SK-N-SH (cell line): ENCODE measurements at regions not wholly inside any gene's neighbourhood (a gene's known extent, or its start where the extent isn't known, plus 50 kb on each side); places are given as distances from the start of the nearest gene placed in this dataset.

ENCODE experiments used
- CTCF ChIA-PET: fragments of 300-600, 350-600 bp; formaldehyde crosslinking; extraction: SDS; loops from one replicate; lab custom pipeline; 2021; lab: Yijun Ruan, JAX
- POLR2A ChIA-PET: fragments of 350-600 bp; sonication (Branson Sonifier 250); formaldehyde crosslinking; extraction: SDS; loops from one replicate; lab custom pipeline; 2020; ENCODE audit warnings: antibody characterized with exemption, inconsistent platforms; lab: Yijun Ruan, JAX
- DNase-seq: peaks from one replicate; pipeline ENCODE4 v3.0.0; 2012
- H2AFZ ChIP-seq: fragments of 200-600 bp; sonication (generic); 2 replicates; pipeline ENCODE4 v1.8.1; 2016; ENCODE audit warnings: antibody characterized with exemption, mild to moderate bottlenecking, low read depth
- H3F3A ChIP-seq: fragments of 200-600 bp; sonication (generic); replicated peaks from 2 replicates; pipeline ENCODE3; 2016; ENCODE audit warnings: antibody characterized with exemption, mild to moderate bottlenecking; ENCODE audit not compliant: insufficient read depth
- H3K27ac ChIP-seq, 2 experiments: fragments of 200-500 bp in 1 of 2; fragments of 200-600 bp in 1 of 2; sonication (Bioruptor generic) in 1 of 2; sonication (generic), shearing (Covaris generic) in 1 of 2; 2 replicates each; pipeline versions ENCODE4 v1.5.1 to v1.6.1; 2014 to 2016; ENCODE audit warnings: low read depth in 2 of 2, inconsistent platforms in 1 of 2, low read length in 1 of 2, mild to moderate bottlenecking in 1 of 2, mixed read lengths in 1 of 2
- H3K27me3 ChIP-seq: fragments of 200-600 bp; sonication (generic), shearing (Covaris generic); 2 replicates; pipeline ENCODE4 v1.6.1; 2016; ENCODE audit warnings: mixed run types; ENCODE audit not compliant: insufficient read depth
- H3K36me3 ChIP-seq, 2 experiments: fragments of 200-500 bp in 1 of 2; fragments of 200-600 bp in 1 of 2; sonication (Bioruptor generic) in 1 of 2; sonication (generic) in 1 of 2; replicated peaks in 1 of 2; 2 replicates each; pipeline versions ENCODE3 to v1.5.1; 2014 to 2016; ENCODE audit warnings: low read length in 1 of 2, mild to moderate bottlenecking in 1 of 2; ENCODE audit not compliant: insufficient read depth in 2 of 2, control insufficient read depth in 1 of 2
- H3K4me1 ChIP-seq, 2 experiments: fragments of 200-500 bp in 1 of 2; fragments of 200-600 bp in 1 of 2; sonication (Bioruptor generic) in 1 of 2; sonication (generic), shearing (Covaris generic) in 1 of 2; 2 replicates each; pipeline versions ENCODE4 v1.5.1 to v1.6.1; 2014 to 2016; ENCODE audit warnings: low read depth in 1 of 2, low read length in 1 of 2, mixed run types in 1 of 2; ENCODE audit not compliant: insufficient read depth in 2 of 2, control insufficient read depth in 1 of 2
- H3K4me2 ChIP-seq: fragments of 200-600 bp; sonication (generic), shearing (Covaris generic); 2 replicates; pipeline ENCODE4 v1.6.1; 2017; ENCODE audit warnings: mixed run types
- H3K4me3 ChIP-seq, 2 experiments: fragments of 200-500 bp in 1 of 2; fragments of 200-600 bp in 1 of 2; sonication (Bioruptor generic) in 1 of 2; sonication (generic), shearing (Covaris generic) in 1 of 2; 2 replicates each; pipeline versions ENCODE4 v1.5.1 to v1.8.1; 2014 to 2016; ENCODE audit warnings: low read depth in 2 of 2, inconsistent platforms in 1 of 2, low read length in 1 of 2, mild to moderate bottlenecking in 1 of 2, mixed read lengths in 1 of 2, moderate library complexity in 1 of 2
- H3K79me2 ChIP-seq: fragments of 200-600 bp; sonication (generic); 2 replicates; pipeline ENCODE4 v1.8.1; 2017; ENCODE audit warnings: mild to moderate bottlenecking; ENCODE audit not compliant: insufficient read depth
- H3K9ac ChIP-seq: fragments of 200-600 bp; sonication (generic); 2 replicates; pipeline ENCODE4 v1.6.1; 2017; ENCODE audit warnings: mixed run types
- H3K9me2 ChIP-seq: fragments of 200-600 bp; sonication (generic); 2 replicates; pipeline ENCODE4 v1.6.1; 2017; ENCODE audit warnings: mixed run types
- H3K9me3 ChIP-seq: fragments of 200-600 bp; sonication (generic); 2 replicates; pipeline ENCODE4 v1.6.1; 2017; ENCODE audit warnings: mixed run types, mild to moderate bottlenecking, moderate library complexity
- H4K20me1 ChIP-seq: fragments of 200-600 bp; sonication (generic); 2 replicates; pipeline ENCODE4 v1.6.1; 2017; ENCODE audit warnings: mild to moderate bottlenecking, mixed run types; ENCODE audit not compliant: insufficient read depth
- ELF1 ChIP-seq: IDR thresholded peaks from 2 replicates; pipeline ENCODE4 v1.4.0; 2012
- EP300 ChIP-seq, 2 experiments: IDR thresholded peaks; 2 replicates each; pipeline versions ENCODE4 v1.4.0 to v1.6.1; 2012; ENCODE audit warnings: borderline replicate concordance in 1 of 2, low read depth in 1 of 2, low read length in 1 of 2
- EZH2phosphoT487 ChIP-seq: fragments of 200-600 bp; sonication (generic); IDR thresholded peaks from 2 replicates; pipeline ENCODE4 v1.6.1; 2017; ENCODE audit warnings: low read depth, mixed run types, mild to moderate bottlenecking, antibody characterized with exemption, moderate library complexity, borderline replicate concordance
- GABPA ChIP-seq: IDR thresholded peaks from 2 replicates; pipeline ENCODE4 v1.4.0; 2012; ENCODE audit warnings: low read depth, mild to moderate bottlenecking
- GATA2 ChIP-seq: sonication (generic); formaldehyde crosslinking; IDR thresholded peaks from 2 replicates; pipeline ENCODE4 v1.5.0; 2020; ENCODE audit warnings: mild to moderate bottlenecking, missing genetic modification reagents
- JUND ChIP-seq: IDR thresholded peaks from 2 replicates; pipeline ENCODE4 v1.4.0; 2012
- MAX ChIP-seq: IDR thresholded peaks from 2 replicates; pipeline ENCODE4 v1.4.0; 2012; ENCODE audit warnings: low read depth
- MEF2A ChIP-seq: IDR thresholded peaks from 2 replicates; pipeline ENCODE4 v1.4.0; 2012; ENCODE audit warnings: low read depth, borderline replicate concordance
- MXI1 ChIP-seq: IDR thresholded peaks from 2 replicates; pipeline ENCODE4 v1.6.1; 2012; ENCODE audit warnings: mild to moderate bottlenecking, low read depth, low read length, improper control_type of control experiment
- RAD21 ChIP-seq: IDR thresholded peaks from 2 replicates; pipeline ENCODE4 v1.6.1; 2012; ENCODE audit warnings: mild to moderate bottlenecking, low read length
- RCOR1 ChIP-seq: fragments of 150-350 bp; IDR thresholded peaks from 2 replicates; pipeline ENCODE4 v1.6.1; 2017; ENCODE audit warnings: antibody characterized with exemption, low read length
- RXRA ChIP-seq: IDR thresholded peaks from 2 replicates; pipeline ENCODE4 v1.4.0; 2012; ENCODE audit warnings: low read depth, mild to moderate bottlenecking, borderline replicate concordance
- SMC3 ChIP-seq: IDR thresholded peaks from 2 replicates; pipeline ENCODE4 v1.6.1; 2012; ENCODE audit warnings: low read depth, low read length, improper control_type of control experiment
- TAF1 ChIP-seq: IDR thresholded peaks from 2 replicates; pipeline ENCODE4 v1.6.1; 2012; ENCODE audit warnings: low read depth, mild to moderate bottlenecking, low read length, moderate library complexity, borderline replicate concordance
- TEAD4 ChIP-seq: IDR thresholded peaks from 2 replicates; pipeline ENCODE4 v1.4.0; 2012; ENCODE audit warnings: mild to moderate bottlenecking, borderline replicate concordance; ENCODE audit not compliant: insufficient read depth
- USF2 ChIP-seq: fragments of 150-350 bp; IDR thresholded peaks from 2 replicates; pipeline ENCODE4 v1.6.1; 2017; ENCODE audit warnings: antibody characterized with exemption, low read length, low read depth, borderline replicate concordance
- YY1 ChIP-seq: IDR thresholded peaks from 2 replicates; pipeline ENCODE4 v1.4.0; 2012; ENCODE audit warnings: low read depth, mild to moderate bottlenecking
- ZBTB33 ChIP-seq: IDR thresholded peaks from 2 replicates; pipeline ENCODE4 v1.4.0; 2012; ENCODE audit warnings: low read depth, borderline replicate concordance
- WGBS: methylation state at CpG from one replicate; pipeline ENCODE4 v1.1.6; 2017; ENCODE audit warnings: low lambda C conversion rate; 5-methylcytosine and 5-hydroxymethylcytosine counted together
- TF ChIP-seq, protein P1 (sequence below): fragments of 200-600 bp; sonication (generic); IDR thresholded peaks from 2 replicates; pipeline ENCODE4 v1.6.1; 2017; ENCODE audit warnings: antibody characterized with exemption, mild to moderate bottlenecking, moderate library complexity

GRCh38 chr2:147603876-147604275 is 241.0 kb upstream of the ACVR2A start:
- no peak for DNase-seq
- Histone ChIP-seq H3K9me3 (no peaks in the 10 kb centered on the region), H4K20me1 (no peaks in the 10 kb centered on the region), H3K4me2 (no peak overlapping the region), H3K9ac (no peak overlapping the region), H3K36me3 (no peaks in the 10 kb centered on the region), H3K4me3 (no peak overlapping the region), H2AFZ (no peak overlapping the region), H3F3A (no peaks in the 10 kb centered on the region), H3K27ac (no peak overlapping the region), H3K27me3 (no peaks in the 10 kb centered on the region; the same call in 1 of the 2 replicates), H3K9me2 (no peaks in the 10 kb centered on the region), H3K79me2 (no peaks in the 10 kb centered on the region), H3K4me1 (no peaks in the 10 kb centered on the region)
- POLR2A ChIA-PET: interaction anchor here (0.6 kb wide), 1 partner anchor 193 kb away, joined by 3 read pairs; no protein-coding TSS in a partner anchor
- TF ChIP-seq YY1 (no peak), TEAD4 (no peak), RCOR1 (no peak), GABPA (no peak), SMC3 (no peak), MXI1 (no peak), RXRA (no peak), TAF1 (no peak), EZH2phosphoT487 (no peak), GATA2 (CRISPR knock-in tag) (no peak), JUND (no peak), USF2 (no peak)
- TF ChIP-seq, protein P1, sequence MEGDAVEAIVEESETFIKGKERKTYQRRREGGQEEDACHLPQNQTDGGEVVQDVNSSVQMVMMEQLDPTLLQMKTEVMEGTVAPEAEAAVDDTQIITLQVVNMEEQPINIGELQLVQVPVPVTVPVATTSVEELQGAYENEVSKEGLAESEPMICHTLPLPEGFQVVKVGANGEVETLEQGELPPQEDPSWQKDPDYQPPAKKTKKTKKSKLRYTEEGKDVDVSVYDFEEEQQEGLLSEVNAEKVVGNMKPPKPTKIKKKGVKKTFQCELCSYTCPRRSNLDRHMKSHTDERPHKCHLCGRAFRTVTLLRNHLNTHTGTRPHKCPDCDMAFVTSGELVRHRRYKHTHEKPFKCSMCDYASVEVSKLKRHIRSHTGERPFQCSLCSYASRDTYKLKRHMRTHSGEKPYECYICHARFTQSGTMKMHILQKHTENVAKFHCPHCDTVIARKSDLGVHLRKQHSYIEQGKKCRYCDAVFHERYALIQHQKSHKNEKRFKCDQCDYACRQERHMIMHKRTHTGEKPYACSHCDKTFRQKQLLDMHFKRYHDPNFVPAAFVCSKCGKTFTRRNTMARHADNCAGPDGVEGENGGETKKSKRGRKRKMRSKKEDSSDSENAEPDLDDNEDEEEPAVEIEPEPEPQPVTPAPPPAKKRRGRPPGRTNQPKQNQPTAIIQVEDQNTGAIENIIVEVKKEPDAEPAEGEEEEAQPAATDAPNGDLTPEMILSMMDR: no peak
- 5% methylated on average over 3 of the region's 3 CpGs for WGBS
- CTCF ChIA-PET: no interaction called here

DNA sequence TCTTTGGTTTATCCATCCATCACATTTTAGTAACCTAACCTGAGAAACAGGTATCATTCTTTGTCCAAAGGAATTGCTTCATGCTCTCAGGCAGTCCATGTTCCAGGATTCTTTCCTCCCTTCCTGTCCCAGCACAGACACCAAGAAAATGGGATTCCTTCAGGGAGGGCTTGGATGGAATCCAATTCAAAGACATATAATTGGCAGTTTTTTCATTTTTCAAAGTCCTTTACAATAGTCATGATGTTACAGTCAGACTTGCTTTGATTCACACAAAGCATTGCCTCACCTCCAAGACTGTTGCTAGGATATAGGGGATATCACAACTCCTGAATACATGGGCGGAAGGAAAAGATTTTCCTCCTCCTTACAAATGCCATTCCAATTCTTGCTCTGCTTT is 241.4 kb upstream of the ACVR2A start:
- H3K4me2 ChIP-seq: no peak overlapping the region
- no peak overlapping the region for H3K4me3 ChIP-seq
- H3K27ac ChIP-seq: no peak overlapping the region
- DNase-seq: no peak
- no peaks in the 10 kb centered on the region for H3K9me3 ChIP-seq
- POLR2A ChIA-PET: no interaction called here
- no peak for TF ChIP-seq GATA2 (CRISPR knock-in tag)
- no peak for TF ChIP-seq GABPA
- TF ChIP-seq MAX: no peak
- no peak for TF ChIP-seq MEF2A
- no peak for TF ChIP-seq EP300 (IDR thresholded peaks at IDR 0.05; ENCODE audit: borderline replicate concordance in 1 of 2, low read depth in 1 of 2, low read length in 1 of 2)
- TF ChIP-seq ZBTB33: no peak
- no peak for TF ChIP-seq RAD21
- no peak for TF ChIP-seq TEAD4
- TF ChIP-seq ELF1: no peak
- no peaks in the 10 kb centered on the region for H3K4me1 ChIP-seq
- H3F3A ChIP-seq: no peaks in the 10 kb centered on the region
- H3K79me2 ChIP-seq: no peaks in the 10 kb centered on the region
- H4K20me1 ChIP-seq: no peaks in the 10 kb centered on the region
- no peak overlapping the region for H3K9ac ChIP-seq
- no peak overlapping the region for H2AFZ ChIP-seq
- WGBS: 45% methylated on average over 1 of the region's 1 CpG
- H3K27me3 ChIP-seq: no peaks in the 10 kb centered on the region
- H3K9me2 ChIP-seq: no peaks in the 10 kb centered on the region
- CTCF ChIA-PET: no interaction called here
- no peaks in the 10 kb centered on the region for H3K36me3 ChIP-seq
